ENCODE measurements at regions not wholly inside any gene's neighbourhood (a gene's known extent, or its start where the extent isn't known, plus 50 kb on each side); places are given as distances from the start of the nearest gene placed in this dataset.

DNA sequence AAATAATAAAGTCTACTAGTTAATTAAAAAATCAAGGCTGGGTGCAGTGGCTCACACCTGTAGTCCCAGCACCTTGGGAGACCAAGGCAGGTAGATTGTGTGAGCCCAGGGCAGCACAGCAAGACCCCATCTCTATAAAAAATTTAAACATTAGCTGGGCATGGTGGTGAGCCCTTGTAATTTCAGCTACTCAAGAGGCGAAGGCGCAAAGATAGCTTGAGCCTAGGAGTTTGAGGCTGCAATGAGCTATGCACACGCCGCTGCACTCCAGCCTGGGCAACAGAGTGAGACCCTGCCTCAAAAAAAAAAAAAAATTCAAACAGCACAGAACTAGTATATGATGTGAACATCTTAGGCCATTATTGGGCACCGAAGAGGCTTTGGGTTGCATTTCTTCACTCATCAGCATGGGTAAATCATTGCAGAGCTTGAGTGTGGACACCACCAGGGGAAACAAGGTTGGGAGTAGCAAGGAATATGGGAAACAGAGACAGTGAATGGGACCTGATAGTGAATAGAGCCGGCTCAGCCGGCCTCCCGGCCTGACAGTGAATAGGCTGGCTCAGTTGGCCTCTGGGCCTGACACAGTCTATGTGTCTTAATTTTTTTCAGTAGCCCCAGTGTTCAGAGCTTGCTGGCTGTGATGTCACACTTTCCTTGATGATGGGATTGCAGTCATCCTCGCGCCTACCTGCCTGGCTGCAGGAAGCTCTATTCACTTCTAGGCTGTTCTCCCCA lies 89.1 kb upstream of the ERRFI1 start:
- no peak for DNase-seq (ENCODE audit: low spot score)

GRCh38 chr1:8113262-8114220 lies 87.4 kb upstream of the ERRFI1 start:
- peak; percentile 19 for DNase-seq (ENCODE audit: low spot score)

DNA sequence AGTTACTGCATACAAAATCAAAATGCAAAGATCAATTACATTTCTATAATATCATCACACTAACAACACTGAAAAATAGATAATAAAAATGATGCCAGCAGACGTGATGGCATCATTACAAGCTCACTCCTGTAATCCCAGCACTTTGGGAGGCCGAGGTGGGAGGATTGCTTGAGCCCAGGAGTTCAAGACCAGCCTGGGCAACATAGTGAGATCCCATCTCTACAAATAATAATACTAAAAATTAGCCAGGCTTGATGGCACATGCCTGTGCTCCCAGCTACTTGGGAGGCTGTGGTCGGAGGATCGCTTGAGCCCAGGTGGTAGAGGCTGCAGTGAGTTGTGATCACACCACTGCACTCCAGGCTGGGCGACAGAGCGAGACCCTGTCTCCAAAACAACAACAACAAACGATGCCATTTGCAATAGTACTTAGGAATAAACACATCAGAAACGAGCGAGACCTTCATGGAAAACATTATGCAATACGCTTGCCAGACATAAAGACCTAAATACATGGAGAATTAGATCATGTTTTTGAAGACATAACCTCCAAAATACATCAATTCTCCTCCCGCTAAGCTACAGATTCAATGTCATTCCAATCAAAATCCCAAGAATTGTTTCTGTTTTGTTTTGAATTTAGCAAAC lies 86.6 kb upstream of the ERRFI1 start:
- DNase-seq (ENCODE audit: low spot score) = no peak

DNA sequence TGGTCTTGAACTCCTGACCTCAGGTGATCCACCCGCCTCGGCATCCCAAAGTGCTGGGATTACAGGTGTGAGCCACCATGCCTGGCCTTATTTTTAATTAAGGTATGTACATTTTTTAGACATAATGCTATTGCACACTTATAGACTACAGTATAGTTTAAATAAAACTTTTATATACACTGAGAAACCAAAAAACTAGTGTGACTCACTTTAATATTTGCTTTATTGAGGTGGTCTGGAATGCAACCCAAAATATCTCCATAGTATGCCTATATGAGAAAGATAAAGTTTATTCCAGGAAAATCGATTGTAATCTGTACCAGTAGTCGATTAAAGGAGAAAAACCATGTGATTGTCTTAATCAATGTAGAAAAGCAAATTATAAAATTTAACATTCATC lies 85.5 kb upstream of the ERRFI1 start:
- DNase-seq (ENCODE audit: low spot score) = no peak

DNA sequence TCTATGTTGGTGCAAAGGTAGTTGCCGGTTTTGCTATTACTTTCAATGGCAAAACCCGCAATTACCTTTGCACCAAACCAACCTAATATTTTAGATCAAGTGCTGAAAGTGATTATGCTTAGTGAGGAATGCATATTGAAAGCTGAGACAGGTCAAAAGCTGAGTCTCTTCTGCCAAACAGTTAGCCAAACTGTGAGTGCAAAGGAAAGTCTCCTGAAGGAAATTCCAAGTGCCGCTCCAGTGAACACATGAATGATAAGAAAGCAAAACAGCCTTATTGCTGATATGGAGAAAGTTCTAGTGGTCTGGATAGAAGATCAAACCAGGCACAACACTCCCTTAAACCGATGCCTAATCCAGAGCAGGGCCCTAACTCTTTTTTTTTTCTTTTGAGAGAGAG lies 83.1 kb upstream of the ERRFI1 start:
- no peak for DNase-seq (ENCODE audit: low spot score)

GRCh38 chr1:8107897-8108296 lies 81.8 kb upstream of the ERRFI1 start:
- DNase-seq (ENCODE audit: low spot score) = no peak

DNA sequence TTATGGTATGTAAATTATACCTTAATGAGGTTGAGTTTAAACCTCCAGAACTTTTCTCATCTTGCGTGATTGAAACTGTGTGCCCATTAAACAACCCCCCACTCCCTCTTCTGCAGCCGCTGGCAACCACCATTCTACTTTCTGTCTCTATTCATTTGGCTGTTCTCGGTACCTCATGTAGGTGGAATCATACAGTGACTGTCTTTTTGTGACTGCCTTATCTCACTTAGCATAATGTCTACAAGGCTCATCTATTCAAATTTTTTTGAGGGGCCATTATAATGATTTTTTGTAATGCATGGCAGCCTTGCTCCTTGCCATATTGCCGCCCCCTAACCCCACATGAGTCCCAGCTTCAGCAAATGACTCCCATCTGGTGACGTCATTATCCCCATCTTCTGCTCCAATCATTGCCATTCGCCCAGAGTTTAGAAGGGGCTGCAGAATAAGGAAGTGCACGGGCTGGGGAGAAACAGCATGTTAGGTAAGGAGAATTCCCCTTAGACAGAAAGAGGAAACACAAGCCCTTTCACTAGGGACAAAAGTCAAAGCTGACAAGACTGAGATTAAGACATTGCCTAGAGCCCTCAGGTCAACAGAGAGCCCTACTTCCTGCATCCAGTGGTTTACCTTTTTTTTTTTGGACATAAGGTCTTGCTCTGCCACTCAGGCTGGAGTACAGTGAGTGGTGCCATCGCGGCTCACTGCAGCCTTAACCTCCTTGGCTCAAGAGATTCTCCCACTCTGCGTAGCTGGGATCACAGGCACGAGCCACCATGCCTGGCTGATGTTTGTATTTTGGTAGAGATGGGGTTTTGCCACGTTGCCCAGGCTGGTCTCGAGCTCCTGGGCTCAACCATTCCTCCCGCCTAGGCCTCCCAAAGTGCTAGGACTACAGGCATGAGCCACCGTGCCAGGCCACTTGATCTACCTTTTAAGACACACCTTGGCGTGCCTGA lies 78.4 kb upstream of the ERRFI1 start:
- DNase-seq (ENCODE audit: low spot score) = no peak

DNA sequence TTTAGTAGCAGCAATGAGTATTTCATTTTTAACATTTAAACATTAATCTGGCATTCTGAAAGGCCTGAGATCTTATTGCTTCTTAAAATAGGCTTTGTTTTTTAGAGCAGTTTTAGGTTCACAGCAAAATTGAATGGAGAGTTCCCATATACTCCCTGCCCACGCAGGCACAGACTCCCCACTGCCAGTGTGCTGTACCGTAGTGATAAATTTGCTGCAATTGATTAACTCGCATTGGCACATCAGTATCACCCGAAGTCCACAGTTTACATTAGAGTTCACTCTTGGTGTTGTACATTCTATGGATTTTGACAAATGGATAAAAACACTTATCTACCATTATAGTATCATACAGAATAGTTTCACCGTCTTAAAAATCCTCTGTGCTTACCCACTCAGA lies 71.8 kb upstream of the ERRFI1 start:
- DNase-seq (ENCODE audit: low spot score) = no peak

DNA sequence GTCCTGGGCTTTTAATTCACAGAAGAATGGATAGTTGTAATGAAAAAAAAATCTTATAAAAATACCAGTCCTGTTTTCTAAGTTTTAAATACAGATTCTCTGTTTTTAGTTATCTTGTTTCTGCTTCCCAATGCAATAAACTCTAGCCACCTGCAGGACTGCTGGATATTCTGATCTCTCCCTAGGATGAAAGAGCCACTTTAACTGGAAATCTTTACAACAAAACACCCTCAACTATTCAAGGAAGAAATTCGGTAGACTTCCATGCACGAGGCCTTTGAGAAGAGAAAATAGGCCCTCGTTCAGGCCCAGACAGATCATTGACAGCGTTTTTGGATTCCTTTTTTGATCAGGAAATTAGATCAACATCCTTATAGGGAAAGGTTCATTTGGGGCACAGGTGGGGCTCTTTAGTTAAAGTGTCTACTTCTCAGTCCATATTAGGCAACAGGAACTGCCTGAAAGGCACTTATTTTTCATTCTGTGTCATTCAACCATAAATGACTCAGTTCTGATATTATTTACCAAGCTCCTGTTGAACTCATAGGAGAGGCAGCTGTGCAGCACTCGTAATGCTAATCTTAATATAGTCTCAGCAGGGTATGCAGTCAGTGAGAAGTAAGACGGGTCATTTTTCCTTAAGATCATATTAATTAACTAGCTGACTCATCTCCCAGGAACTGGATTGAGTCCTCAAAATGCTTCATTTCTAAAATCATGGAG lies 71.1 kb upstream of the ERRFI1 start:
- peak; percentile 32 for DNase-seq (ENCODE audit: low spot score)

DNA sequence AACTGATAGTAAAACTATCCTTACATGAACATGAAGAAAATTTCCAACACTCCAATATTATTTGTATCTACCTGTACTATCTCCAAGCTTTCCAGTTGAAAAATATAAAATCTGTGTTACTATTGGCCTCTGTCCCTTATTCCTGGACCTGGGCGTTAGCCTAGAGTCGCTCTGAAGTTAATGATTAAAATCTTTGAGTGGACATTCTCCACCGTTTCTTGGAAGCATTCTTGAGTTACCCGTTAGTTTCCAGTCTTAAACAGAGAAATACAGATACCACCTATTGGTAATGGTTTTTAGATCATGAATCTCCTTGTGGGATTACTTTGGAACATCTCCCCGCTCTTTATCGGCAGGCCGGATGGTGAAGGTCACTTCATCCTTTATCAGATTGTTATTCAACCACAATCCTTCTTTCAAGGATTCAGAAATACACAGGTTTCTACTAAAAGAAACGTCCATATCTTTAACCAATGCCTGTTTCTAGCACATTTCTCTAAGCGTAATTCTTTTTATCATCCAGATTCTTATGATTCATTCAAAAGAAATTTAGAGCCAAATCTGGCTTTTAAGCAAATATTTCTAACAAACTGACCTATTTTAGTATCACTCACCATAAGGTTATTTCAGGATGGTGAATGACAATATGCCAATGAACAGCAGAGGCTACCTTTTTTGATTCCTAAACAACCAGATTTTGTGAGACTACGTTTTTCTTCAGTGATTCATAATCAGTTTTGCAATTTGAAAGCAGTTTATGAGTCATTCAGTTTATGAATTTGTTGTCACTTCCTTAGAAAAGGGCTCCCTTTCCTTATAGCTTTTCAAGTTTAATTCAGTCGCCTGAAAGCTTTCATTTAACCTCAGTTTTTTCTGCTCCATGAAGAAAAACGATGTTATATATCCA lies 70.2 kb upstream of the ERRFI1 start:
- peak; percentile 6 for DNase-seq (ENCODE audit: low spot score)

GRCh38 chr1:8095584-8095983 lies 69.5 kb upstream of the ERRFI1 start:
- DNase-seq (ENCODE audit: low spot score) = no peak

DNA sequence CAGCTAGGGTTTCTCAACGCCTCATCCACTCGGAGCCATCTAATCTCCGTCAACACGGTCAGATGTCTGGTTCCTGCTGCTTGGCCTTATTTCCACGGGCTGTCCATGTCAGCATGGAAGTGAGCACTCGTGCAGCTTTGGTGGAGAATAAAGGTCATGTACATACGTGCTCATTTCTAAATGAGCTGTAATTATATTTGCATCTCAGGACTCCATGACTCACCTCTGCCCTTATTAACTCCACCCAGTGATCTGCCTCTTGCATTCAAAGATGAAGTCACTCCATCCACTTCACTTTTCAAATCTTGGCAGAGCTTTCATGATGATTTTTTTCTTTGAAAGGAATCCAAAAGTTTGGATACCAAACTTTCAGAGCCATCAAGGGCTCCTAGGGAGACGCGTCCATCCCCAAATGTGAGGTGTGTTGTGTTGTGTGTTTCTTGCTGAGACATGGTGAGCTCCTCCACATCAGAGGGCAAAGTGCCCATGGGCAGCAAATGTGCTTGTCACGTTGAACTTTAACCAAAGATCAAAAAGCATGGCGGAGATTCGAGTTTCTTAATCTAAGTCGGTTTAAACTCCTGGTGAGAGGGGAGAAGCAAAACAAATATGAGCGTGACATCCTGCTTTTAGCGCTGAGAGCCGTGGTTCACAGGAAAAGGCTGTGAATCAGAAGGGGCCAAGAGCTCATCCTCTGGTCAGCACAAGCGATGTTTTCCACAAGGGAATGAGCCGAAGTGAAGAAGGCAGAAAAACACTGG lies 68.6 kb upstream of the ERRFI1 start:
- DNase-seq (ENCODE audit: low spot score) = no peak

DNA sequence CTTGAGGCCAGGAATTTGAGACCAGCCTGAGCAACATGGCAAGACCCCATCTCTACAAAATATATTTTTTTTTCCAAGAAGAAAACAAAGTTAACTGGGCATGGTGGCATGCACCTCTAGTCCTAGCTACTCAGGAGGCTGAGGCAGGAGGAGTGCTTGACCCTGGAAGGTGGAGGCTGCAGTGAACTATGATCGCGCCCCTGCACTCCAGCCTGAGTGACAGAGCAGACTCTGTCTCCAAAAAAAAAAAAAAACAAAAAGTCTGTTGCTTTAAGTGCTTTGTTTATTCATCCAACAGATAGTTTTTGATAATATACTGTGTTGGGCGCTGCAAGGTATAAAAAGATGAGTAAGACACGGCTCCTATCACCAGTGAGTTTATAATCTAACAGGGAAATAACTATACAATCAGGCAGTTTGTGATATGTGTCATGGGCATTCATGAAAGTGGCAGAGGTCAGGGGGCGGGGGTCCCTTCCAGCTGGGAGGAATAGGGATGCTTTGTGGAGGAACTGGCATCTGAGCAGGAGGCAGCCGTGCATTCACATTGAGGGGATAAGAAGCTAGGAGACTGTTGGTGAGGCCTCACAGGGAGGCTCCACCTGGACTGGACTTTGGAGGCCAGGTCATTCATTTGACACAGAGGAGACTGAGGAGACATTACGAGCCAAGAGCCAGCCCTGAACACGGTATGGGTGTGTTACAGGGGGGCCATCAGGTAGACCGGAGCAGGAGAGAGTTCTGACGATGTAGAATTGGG lies 67.3 kb upstream of the ERRFI1 start:
- no peak for DNase-seq (ENCODE audit: low spot score)

GRCh38 chr1:8092657-8093056 lies 66.5 kb upstream of the ERRFI1 start:
- no peak for DNase-seq (ENCODE audit: low spot score)

- no peak for DNase-seq (ENCODE audit: low spot score)
Observed at GRCh38 chr1:8091691-8092090, 65.6 kb upstream of the ERRFI1 start.

DNA sequence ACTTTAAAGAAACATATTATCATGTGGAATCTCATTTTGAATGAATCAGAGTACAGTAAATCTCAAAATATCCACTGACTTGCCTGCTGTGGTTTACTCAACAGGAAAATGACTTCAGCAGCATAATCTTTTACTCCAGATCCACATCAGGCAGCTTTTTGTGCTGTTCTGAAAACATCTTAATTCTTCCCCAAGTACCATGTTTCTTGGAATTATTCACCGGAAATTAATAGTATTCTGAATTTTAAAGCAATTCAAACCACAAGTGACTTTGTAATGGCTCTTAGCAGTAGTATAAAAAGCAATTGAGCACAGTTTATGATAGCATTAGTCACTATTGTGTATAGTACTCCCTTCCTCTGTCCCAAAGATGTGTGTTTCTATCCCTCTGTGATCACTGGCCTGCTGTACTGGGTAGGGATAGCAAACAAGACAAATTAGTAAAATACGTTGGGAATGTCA lies 64.2 kb upstream of the ERRFI1 start:
- no peak for DNase-seq (ENCODE audit: low spot score)

DNA sequence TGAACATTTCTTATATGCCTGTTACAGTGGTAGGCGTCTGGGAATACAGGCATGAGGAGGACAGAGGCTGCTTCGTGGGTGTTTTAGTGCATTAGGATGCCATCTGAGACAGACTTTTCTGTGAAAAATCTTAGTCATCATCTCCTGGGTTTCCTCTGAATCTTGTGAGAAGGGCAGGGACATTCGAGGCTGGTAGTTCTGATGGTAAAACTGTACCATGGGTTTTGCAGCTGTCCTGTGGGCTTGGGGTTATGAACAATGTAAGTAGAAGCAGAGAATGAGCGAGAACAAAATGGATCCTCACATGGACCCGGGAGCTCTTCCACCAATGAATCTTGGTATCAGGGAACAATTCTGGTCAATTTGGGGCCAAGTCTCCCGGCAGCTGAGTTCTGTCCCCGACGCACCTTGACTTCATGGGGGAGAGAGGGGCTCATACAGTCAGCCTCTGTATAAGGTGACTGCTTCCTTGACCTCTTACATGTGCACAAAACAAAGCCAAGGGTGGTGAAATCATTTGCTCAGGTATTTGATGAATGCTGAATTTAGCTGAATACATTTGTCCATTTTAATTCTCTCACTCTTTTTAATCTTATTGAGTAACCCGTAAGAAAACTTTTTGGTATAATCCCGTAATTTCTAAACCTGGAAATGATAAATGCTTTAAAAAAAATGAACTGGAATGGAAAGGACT lies 63.6 kb upstream of the ERRFI1 start:
- DNase-seq (ENCODE audit: low spot score) = no peak

DNA sequence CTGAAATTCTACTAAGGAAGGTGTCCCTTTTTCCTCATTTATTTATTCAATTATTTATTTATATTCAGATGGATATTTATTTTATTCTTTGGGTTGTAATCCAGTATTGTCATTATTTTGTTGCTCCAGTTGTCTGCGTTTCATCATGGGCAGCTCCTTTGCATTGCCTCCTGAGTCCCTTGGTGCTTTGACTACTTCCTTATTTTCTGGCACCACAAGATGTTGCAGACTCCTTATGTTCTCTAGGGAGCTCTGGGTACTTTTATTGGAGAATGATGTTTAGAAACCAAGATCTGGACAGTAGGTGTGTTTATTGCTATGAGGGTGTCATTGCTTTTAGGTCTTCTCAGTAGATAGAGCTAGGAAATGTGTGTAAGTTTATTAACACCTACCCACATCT lies 59.9 kb upstream of the ERRFI1 start:
- DNase-seq (ENCODE audit: low spot score) = no peak

All from CD4-positive, alpha-beta T cell treated with Interleukin-2 at 100 ng/mL for 4 hours (primary cell).